ENCODE measurements at regions not wholly inside any gene's neighbourhood (a gene's known extent, or its start where the extent isn't known, plus 50 kb on each side); places are given as distances from the start of the nearest gene placed in this dataset.

- Histone ChIP-seq H3K79me2 (ENCODE audit: control insufficient read depth, insufficient read depth, low read length, unreplicated experiment) (no peaks in the 10 kb centered on the region), H3K27me3 (ENCODE audit: insufficient read depth, low read length) (no peaks in the 10 kb centered on the region), H3K4me3 (ENCODE audit: low read depth, low read length) (no peak overlapping the region), H2AFZ (ENCODE audit: low read length, unreplicated experiment) (no peak overlapping the region), H3K4me1 (ENCODE audit: control insufficient read depth, insufficient read depth, low read length, unreplicated experiment) (no peaks in the 10 kb centered on the region), H3K36me3 (ENCODE audit: insufficient read depth, low read length) (no peaks in the 10 kb centered on the region), H3K27ac (ENCODE audit: low read depth, low read length) (no peak overlapping the region)
Measured at GRCh38 chr13:63492604-63493003, 2077.0 kb upstream of the PCDH20 start.

- Histone ChIP-seq H3K79me2 (ENCODE audit: control insufficient read depth, insufficient read depth, low read length, unreplicated experiment) (no peaks in the 10 kb centered on the region), H2AFZ (ENCODE audit: low read length, unreplicated experiment) (no peak overlapping the region), H3K36me3 (ENCODE audit: insufficient read depth, low read length) (no peaks in the 10 kb centered on the region), H3K4me1 (ENCODE audit: control insufficient read depth, insufficient read depth, low read length, unreplicated experiment) (no peaks in the 10 kb centered on the region), H3K4me3 (ENCODE audit: low read depth, low read length) (no peak overlapping the region), H3K27me3 (ENCODE audit: insufficient read depth, low read length) (no peaks in the 10 kb centered on the region), H3K27ac (ENCODE audit: low read depth, low read length) (no peak overlapping the region)
Measured at GRCh38 chr13:63490149-63490548, 2074.5 kb upstream of the PCDH20 start.

- H3K4me3 ChIP-seq (ENCODE audit: low read depth, low read length) = no peak overlapping the region
- H3K79me2 ChIP-seq (ENCODE audit: control insufficient read depth, insufficient read depth, low read length, unreplicated experiment) = no peaks in the 10 kb centered on the region
- H3K27me3 ChIP-seq (ENCODE audit: insufficient read depth, low read length) = no peaks in the 10 kb centered on the region
- H3K36me3 ChIP-seq (ENCODE audit: insufficient read depth, low read length) = no peaks in the 10 kb centered on the region
- H3K27ac ChIP-seq (ENCODE audit: low read depth, low read length) = no peak overlapping the region
- no peaks in the 10 kb centered on the region for H3K4me1 ChIP-seq (ENCODE audit: control insufficient read depth, insufficient read depth, low read length, unreplicated experiment)
- H2AFZ ChIP-seq (ENCODE audit: low read length, unreplicated experiment) = no peak overlapping the region
Measured at GRCh38 chr13:63481334-63481733, 2065.7 kb upstream of the PCDH20 start.

DNA sequence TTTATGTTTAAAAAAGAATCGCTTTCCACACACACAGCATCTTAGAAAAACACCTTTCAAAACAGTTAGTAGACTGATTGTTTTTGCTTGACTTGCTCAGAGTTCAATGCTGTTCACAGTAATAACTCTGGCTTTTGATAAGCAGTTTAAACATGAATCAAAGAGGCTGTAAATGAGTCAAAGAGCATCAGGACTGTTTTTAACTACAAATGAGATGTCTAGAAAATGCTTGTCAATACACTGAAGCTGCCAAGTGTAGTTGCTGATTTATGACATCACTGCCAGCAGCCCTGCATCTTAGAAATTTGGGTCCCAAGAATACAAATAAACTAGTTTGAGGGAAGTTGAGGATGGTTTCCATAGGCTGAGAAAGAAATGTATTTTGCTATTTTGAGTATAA, 2057.1 kb upstream of the PCDH20 start:
- H3K79me2 ChIP-seq (ENCODE audit: control insufficient read depth, insufficient read depth, low read length, unreplicated experiment) = no peaks in the 10 kb centered on the region
- H3K4me1 ChIP-seq (ENCODE audit: control insufficient read depth, insufficient read depth, low read length, unreplicated experiment) = no peaks in the 10 kb centered on the region
- no peak overlapping the region for H3K4me3 ChIP-seq (ENCODE audit: low read depth, low read length)
- H3K27me3 ChIP-seq (ENCODE audit: insufficient read depth, low read length) = no peaks in the 10 kb centered on the region
- no peak overlapping the region for H2AFZ ChIP-seq (ENCODE audit: low read length, unreplicated experiment)
- H3K36me3 ChIP-seq (ENCODE audit: insufficient read depth, low read length) = no peaks in the 10 kb centered on the region
- H3K27ac ChIP-seq (ENCODE audit: low read depth, low read length) = no peak overlapping the region

DNA sequence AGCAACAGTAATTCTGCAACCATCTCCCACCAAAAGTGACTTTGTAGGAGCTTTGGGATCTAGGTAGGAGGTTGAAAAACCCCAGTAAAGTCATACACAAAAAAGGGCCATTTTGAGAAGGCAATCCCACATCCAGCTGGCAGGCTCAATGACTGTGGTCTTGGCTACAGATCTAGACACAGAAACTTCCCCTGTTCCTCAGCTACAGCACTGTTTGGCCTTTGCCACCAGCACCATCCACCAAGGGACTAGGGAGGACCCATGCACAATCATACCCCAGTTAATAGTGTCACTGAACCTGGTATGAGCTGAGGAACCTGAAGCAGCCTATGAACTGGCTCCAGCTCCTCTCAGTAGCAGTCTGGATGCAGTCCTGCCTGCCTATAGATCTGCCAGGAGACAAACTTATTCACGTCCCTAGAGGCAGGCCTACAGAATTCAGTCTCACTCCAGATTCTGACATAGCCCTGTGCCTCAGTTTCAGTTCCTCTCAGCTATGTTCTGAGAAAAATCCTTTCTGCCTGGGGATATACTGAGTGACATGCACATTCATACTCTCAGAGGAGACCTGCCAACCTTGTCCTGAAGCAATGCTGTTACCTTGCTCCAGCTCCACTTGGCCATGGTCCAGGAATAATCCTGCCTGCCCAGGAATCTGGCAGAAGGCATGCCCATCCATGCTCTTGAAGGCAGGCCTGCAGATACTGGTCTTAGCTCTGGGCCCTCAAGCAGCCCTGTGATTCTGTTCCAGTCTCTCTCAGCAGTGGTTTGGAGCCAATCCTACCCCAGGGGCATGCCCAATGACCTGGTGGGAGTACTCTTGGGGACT, 2048.3 kb upstream of the PCDH20 start:
- no peak overlapping the region for H3K4me3 ChIP-seq (ENCODE audit: low read depth, low read length)
- H3K4me1 ChIP-seq (ENCODE audit: control insufficient read depth, insufficient read depth, low read length, unreplicated experiment) = no peaks in the 10 kb centered on the region
- no peaks in the 10 kb centered on the region for H3K27me3 ChIP-seq (ENCODE audit: insufficient read depth, low read length)
- no peaks in the 10 kb centered on the region for H3K79me2 ChIP-seq (ENCODE audit: control insufficient read depth, insufficient read depth, low read length, unreplicated experiment)
- no peak overlapping the region for H3K27ac ChIP-seq (ENCODE audit: low read depth, low read length)
- no peak overlapping the region for H2AFZ ChIP-seq (ENCODE audit: low read length, unreplicated experiment)
- H3K36me3 ChIP-seq (ENCODE audit: insufficient read depth, low read length) = no peaks in the 10 kb centered on the region

DNA sequence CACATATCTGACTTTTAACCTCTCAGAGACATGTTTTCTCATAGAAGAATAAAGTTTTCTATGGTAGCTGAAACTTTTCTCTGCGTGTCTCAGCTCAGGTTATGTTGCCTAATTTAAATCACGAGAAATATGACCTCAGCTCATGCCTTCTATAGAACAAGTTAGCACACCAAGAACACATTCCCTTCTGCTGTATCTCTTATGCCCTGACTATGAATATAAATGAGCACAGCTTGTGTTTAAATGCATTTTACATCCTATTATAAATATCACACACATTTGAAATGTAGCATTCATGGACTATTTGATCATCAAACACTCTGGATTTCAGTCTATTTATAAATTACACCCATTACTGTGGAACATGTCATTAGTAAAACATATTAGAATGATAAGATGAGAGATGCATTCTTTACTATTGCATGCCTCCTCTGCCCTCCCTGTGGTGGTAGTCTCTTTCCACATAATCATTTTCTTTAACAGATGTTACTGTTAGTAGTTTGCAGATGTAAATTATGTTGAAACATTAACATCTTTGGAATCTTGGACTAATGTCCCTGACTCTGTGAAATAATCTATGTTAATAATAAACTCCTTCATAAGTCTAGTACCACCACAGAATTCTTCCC, 2044.9 kb upstream of the PCDH20 start:
- Histone ChIP-seq H3K27me3 (ENCODE audit: insufficient read depth, low read length) (no peaks in the 10 kb centered on the region), H3K79me2 (ENCODE audit: control insufficient read depth, insufficient read depth, low read length, unreplicated experiment) (no peaks in the 10 kb centered on the region), H3K36me3 (ENCODE audit: insufficient read depth, low read length) (no peaks in the 10 kb centered on the region), H3K4me3 (ENCODE audit: low read depth, low read length) (no peak overlapping the region), H2AFZ (ENCODE audit: low read length, unreplicated experiment) (no peak overlapping the region), H3K27ac (ENCODE audit: low read depth, low read length) (no peak overlapping the region), H3K4me1 (ENCODE audit: control insufficient read depth, insufficient read depth, low read length, unreplicated experiment) (no peaks in the 10 kb centered on the region)

- H3K4me1 ChIP-seq (ENCODE audit: control insufficient read depth, insufficient read depth, low read length, unreplicated experiment) = no peaks in the 10 kb centered on the region
- no peak overlapping the region for H3K27ac ChIP-seq (ENCODE audit: low read depth, low read length)
- no peaks in the 10 kb centered on the region for H3K79me2 ChIP-seq (ENCODE audit: control insufficient read depth, insufficient read depth, low read length, unreplicated experiment)
- no peaks in the 10 kb centered on the region for H3K27me3 ChIP-seq (ENCODE audit: insufficient read depth, low read length)
- no peak overlapping the region for H2AFZ ChIP-seq (ENCODE audit: low read length, unreplicated experiment)
- no peaks in the 10 kb centered on the region for H3K36me3 ChIP-seq (ENCODE audit: insufficient read depth, low read length)
- no peak overlapping the region for H3K4me3 ChIP-seq (ENCODE audit: low read depth, low read length)
Measured at GRCh38 chr13:63457186-63457585, 2041.5 kb upstream of the PCDH20 start.

DNA sequence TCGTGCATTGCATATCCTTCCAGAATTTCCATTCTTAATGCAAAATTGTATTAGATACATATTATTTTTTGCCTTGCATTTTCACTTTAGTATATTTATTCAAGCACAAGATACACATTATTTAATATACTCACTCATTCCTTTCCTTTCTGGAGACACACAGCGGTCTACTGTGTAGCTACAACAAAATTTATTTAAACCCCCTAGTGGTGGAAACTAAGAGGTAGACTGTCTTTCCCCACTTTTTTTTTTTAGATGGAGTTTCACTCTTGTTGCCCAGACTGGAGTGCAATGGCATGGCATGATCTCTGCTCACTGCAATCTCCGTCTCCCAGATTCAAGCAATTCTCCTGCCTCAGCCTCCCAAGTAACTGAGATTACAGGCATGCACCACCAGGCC, 2040.3 kb upstream of the PCDH20 start:
- no peak overlapping the region for H2AFZ ChIP-seq (ENCODE audit: low read length, unreplicated experiment)

GRCh38 chr13:63449550-63449949, 2033.9 kb upstream of the PCDH20 start:
- Histone ChIP-seq H3K27me3 (ENCODE audit: insufficient read depth, low read length) (no peaks in the 10 kb centered on the region), H3K36me3 (ENCODE audit: insufficient read depth, low read length) (no peaks in the 10 kb centered on the region), H3K4me1 (ENCODE audit: control insufficient read depth, insufficient read depth, low read length, unreplicated experiment) (no peaks in the 10 kb centered on the region), H2AFZ (ENCODE audit: low read length, unreplicated experiment) (no peak overlapping the region), H3K4me3 (ENCODE audit: low read depth, low read length) (no peak overlapping the region), H3K79me2 (ENCODE audit: control insufficient read depth, insufficient read depth, low read length, unreplicated experiment) (no peaks in the 10 kb centered on the region), H3K27ac (ENCODE audit: low read depth, low read length) (no peak overlapping the region)

More for the DNA sequence above, 2040.3 kb upstream of the PCDH20 start:
- no peaks in the 10 kb centered on the region for H3K36me3 ChIP-seq (ENCODE audit: insufficient read depth, low read length)
- H3K27me3 ChIP-seq (ENCODE audit: insufficient read depth, low read length) = no peaks in the 10 kb centered on the region
- H3K27ac ChIP-seq (ENCODE audit: low read depth, low read length) = no peak overlapping the region
- H3K4me3 ChIP-seq (ENCODE audit: low read depth, low read length) = no peak overlapping the region
- no peaks in the 10 kb centered on the region for H3K4me1 ChIP-seq (ENCODE audit: control insufficient read depth, insufficient read depth, low read length, unreplicated experiment)
- H3K79me2 ChIP-seq (ENCODE audit: control insufficient read depth, insufficient read depth, low read length, unreplicated experiment) = no peaks in the 10 kb centered on the region

- Histone ChIP-seq H3K27me3 (ENCODE audit: insufficient read depth, low read length) (no peaks in the 10 kb centered on the region), H3K79me2 (ENCODE audit: control insufficient read depth, insufficient read depth, low read length, unreplicated experiment) (no peaks in the 10 kb centered on the region), H3K27ac (ENCODE audit: low read depth, low read length) (no peak overlapping the region), H3K4me3 (ENCODE audit: low read depth, low read length) (no peak overlapping the region), H3K4me1 (ENCODE audit: control insufficient read depth, insufficient read depth, low read length, unreplicated experiment) (no peaks in the 10 kb centered on the region), H3K36me3 (ENCODE audit: insufficient read depth, low read length) (no peaks in the 10 kb centered on the region), H2AFZ (ENCODE audit: low read length, unreplicated experiment) (no peak overlapping the region)
Measured at GRCh38 chr13:63448692-63449091, 2033.0 kb upstream of the PCDH20 start.

- no peak overlapping the region for H3K27ac ChIP-seq (ENCODE audit: low read depth, low read length)
- H3K27me3 ChIP-seq (ENCODE audit: insufficient read depth, low read length) = no peaks in the 10 kb centered on the region
- no peak overlapping the region for H3K4me3 ChIP-seq (ENCODE audit: low read depth, low read length)
- no peaks in the 10 kb centered on the region for H3K79me2 ChIP-seq (ENCODE audit: control insufficient read depth, insufficient read depth, low read length, unreplicated experiment)
- H3K4me1 ChIP-seq (ENCODE audit: control insufficient read depth, insufficient read depth, low read length, unreplicated experiment) = no peaks in the 10 kb centered on the region
- no peaks in the 10 kb centered on the region for H3K36me3 ChIP-seq (ENCODE audit: insufficient read depth, low read length)
- no peak overlapping the region for H2AFZ ChIP-seq (ENCODE audit: low read length, unreplicated experiment)
Measured at GRCh38 chr13:63446329-63446728, 2030.7 kb upstream of the PCDH20 start.

Measured in ACC112 (cell line).